ENCODE measurements at regions not wholly inside any gene's neighbourhood (a gene's known extent, or its start where the extent isn't known, plus 50 kb on each side); places are given as distances from the start of the nearest gene placed in this dataset.

DNA sequence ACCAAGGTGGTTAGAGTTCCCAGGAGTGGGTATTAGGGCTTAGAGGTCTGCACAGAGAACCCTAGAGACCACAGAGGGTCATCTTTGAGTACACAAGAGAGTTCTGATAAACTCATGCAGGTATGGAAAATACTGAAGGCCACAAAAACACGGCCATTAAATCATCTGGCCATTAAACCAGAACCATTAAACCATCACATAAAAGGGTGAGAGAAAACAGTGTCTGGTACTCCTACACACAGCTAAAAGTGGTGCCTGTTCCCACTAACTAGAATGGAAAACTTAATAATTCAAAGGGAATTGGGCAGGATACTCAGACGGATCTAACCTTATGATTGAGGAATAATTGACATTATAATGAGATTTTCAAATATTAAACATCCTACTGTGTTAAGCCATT, 679.4 kb downstream of the TNS3 start:
- Histone ChIP-seq H3K9me2 (ENCODE audit: insufficient read depth) (0 out of 2 replicates have a peak, but pooled peaks cover 9% of the 10 kb centered on the region), H3K79me2 (replicated peaks; ENCODE audit: insufficient read depth) (no peaks in the 10 kb centered on the region), H3K27ac (ENCODE audit: low read depth) (no peak overlapping the region), H4K20me1 (replicated peaks; ENCODE audit: insufficient read depth) (no peaks in the 10 kb centered on the region), H3K27me3 (ENCODE audit: insufficient read depth) (no peaks in the 10 kb centered on the region), H2AFZ (no peak overlapping the region), H3K4me3 (no peak overlapping the region), H3K4me1 (ENCODE audit: insufficient read depth) (no peaks in the 10 kb centered on the region), H3K36me3 (ENCODE audit: insufficient read depth) (no peaks in the 10 kb centered on the region), H3K4me2 (no peak overlapping the region), H3F3A (replicated peaks; ENCODE audit: low read depth) (no peaks in the 10 kb centered on the region)
- DNase-seq (ENCODE audit: low spot score) (no peak), ATAC-seq (no peak)
- H3K4me3 Mint-ChIP-seq, result no peak overlapping the region
- H3K36me3 Mint-ChIP-seq (ENCODE audit: low read depth), result no peaks in the 10 kb centered on the region
- no peaks in the 10 kb centered on the region for H3K27me3 Mint-ChIP-seq (ENCODE audit: insufficient read depth, low read depth, poor library complexity)
- TF ChIP-seq EZH2 (IDR thresholded peaks at IDR 0.05; ENCODE audit: low read depth, unreplicated experiment), result no peak
- TF ChIP-seq JUNB (IDR thresholded peaks at IDR 0.05; ENCODE audit: unreplicated experiment), result no peak
- TF ChIP-seq ZNF331 (CRISPR knock-in tag; IDR thresholded peaks at IDR 0.05; ENCODE audit: low read depth), result no peak
- TF ChIP-seq, protein P1, sequence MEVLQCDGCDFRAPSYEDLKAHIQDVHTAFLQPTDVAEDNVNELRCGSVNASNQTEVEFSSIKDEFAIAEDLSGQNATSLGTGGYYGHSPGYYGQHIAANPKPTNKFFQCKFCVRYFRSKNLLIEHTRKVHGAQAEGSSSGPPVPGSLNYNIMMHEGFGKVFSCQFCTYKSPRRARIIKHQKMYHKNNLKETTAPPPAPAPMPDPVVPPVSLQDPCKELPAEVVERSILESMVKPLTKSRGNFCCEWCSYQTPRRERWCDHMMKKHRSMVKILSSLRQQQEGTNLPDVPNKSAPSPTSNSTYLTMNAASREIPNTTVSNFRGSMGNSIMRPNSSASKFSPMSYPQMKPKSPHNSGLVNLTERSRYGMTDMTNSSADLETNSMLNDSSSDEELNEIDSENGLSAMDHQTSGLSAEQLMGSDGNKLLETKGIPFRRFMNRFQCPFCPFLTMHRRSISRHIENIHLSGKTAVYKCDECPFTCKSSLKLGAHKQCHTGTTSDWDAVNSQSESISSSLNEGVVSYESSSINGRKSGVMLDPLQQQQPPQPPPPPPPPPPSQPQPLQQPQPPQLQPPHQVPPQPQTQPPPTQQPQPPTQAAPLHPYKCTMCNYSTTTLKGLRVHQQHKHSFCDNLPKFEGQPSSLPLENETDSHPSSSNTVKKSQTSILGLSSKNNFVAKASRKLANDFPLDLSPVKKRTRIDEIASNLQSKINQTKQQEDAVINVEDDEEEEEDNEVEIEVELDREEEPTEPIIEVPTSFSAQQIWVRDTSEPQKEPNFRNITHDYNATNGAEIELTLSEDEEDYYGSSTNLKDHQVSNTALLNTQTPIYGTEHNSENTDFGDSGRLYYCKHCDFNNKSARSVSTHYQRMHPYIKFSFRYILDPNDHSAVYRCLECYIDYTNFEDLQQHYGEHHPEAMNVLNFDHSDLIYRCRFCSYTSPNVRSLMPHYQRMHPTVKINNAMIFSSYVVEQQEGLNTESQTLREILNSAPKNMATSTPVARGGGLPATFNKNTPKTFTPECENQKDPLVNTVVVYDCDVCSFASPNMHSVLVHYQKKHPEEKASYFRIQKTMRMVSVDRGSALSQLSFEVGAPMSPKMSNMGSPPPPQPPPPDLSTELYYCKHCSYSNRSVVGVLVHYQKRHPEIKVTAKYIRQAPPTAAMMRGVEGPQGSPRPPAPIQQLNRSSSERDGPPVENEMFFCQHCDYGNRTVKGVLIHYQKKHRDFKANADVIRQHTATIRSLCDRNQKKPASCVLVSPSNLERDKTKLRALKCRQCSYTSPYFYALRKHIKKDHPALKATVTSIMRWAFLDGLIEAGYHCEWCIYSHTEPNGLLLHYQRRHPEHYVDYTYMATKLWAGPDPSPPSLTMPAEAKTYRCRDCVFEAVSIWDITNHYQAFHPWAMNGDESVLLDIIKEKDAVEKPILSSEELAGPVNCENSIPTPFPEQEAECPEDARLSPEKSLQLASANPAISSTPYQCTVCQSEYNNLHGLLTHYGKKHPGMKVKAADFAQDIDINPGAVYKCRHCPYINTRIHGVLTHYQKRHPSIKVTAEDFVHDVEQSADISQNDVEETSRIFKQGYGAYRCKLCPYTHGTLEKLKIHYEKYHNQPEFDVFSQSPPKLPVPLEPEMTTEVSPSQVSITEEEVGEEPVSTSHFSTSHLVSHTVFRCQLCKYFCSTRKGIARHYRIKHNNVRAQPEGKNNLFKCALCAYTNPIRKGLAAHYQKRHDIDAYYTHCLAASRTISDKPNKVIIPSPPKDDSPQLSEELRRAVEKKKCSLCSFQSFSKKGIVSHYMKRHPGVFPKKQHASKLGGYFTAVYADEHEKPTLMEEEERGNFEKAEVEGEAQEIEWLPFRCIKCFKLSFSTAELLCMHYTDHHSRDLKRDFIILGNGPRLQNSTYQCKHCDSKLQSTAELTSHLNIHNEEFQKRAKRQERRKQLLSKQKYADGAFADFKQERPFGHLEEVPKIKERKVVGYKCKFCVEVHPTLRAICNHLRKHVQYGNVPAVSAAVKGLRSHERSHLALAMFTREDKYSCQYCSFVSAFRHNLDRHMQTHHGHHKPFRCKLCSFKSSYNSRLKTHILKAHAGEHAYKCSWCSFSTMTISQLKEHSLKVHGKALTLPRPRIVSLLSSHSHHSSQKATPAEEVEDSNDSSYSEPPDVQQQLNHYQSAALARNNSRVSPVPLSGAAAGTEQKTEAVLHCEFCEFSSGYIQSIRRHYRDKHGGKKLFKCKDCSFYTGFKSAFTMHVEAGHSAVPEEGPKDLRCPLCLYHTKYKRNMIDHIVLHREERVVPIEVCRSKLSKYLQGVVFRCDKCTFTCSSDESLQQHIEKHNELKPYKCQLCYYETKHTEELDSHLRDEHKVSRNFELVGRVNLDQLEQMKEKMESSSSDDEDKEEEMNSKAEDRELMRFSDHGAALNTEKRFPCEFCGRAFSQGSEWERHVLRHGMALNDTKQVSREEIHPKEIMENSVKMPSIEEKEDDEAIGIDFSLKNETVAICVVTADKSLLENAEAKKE (CRISPR knock-in tag; IDR thresholded peaks at IDR 0.05), result no peak
- no peaks in the 10 kb centered on the region for H3K4me1 Mint-ChIP-seq
- 0 out of 3 replicates have a peak, but pooled peaks cover 4% of the 10 kb centered on the region for H3K9me3 Mint-ChIP-seq
- H3K27ac Mint-ChIP-seq, result no peak overlapping the region

DNA sequence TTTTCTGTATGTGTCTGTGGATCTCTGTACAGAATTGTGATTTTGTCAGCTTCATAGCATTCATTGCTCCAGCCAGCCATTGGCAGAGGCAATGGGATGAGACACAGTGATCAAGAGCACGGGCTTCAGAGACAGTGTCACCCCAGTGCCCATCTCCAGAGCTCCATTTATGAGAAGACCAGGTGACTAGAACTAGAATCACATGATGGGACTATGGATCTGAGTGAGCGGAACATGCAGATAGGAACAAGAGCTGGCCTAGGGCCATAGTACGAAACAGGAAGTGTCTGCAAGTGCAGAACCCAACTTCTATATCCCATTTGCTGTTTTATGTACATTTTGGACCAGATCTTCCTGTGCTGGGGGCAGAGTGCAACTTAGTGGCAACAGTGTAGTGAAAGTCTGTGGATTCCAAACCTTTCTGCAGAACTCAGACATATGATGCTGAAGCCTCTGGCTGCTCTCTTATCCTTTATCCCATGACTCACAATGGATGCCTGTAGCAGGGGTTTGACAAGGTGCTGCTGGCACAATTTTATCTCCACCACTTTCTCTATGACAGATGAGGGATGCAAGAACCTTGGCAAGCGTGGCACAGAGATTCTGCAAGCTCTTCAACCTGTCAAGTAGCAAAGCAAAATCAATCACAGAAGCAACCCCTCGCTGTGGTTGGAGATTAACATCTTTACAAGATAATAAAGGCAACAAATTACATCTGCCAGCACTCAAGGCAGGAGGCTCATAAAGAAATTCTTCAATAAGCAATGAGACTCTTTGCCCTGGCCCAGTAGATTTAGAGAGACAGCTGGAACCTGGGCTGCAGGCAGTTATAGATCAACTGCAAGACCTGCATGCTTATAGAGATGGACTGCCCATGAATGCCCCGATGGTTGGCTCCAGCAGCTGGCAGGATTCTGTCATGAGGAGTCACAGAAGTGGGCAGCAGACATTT, 681.3 kb downstream of the TNS3 start:
- peaks cover 3% of the 10 kb centered on the region for H3K27me3 Mint-ChIP-seq (ENCODE audit: insufficient read depth, low read depth, poor library complexity)
- no peak overlapping the region for H3K27ac Mint-ChIP-seq
- no peak for DNase-seq (ENCODE audit: low spot score)
- Histone ChIP-seq H3K9me2 (ENCODE audit: insufficient read depth) (0 out of 2 replicates have a peak, but pooled peaks cover 9% of the 10 kb centered on the region), H2AFZ (no peak overlapping the region), H3K27ac (ENCODE audit: low read depth) (no peak overlapping the region), H3F3A (replicated peaks; ENCODE audit: low read depth) (no peaks in the 10 kb centered on the region), H4K20me1 (replicated peaks; ENCODE audit: insufficient read depth) (no peaks in the 10 kb centered on the region), H3K27me3 (ENCODE audit: insufficient read depth) (no peaks in the 10 kb centered on the region), H3K79me2 (replicated peaks; ENCODE audit: insufficient read depth) (no peaks in the 10 kb centered on the region), H3K4me2 (no peak overlapping the region), H3K4me1 (ENCODE audit: insufficient read depth) (no peaks in the 10 kb centered on the region), H3K4me3 (no peak overlapping the region), H3K36me3 (ENCODE audit: insufficient read depth) (no peaks in the 10 kb centered on the region)
- no peak for ATAC-seq
- no peaks in the 10 kb centered on the region for H3K4me1 Mint-ChIP-seq
- H3K4me3 Mint-ChIP-seq, result no peak overlapping the region
- H3K9me3 Mint-ChIP-seq, result 0 out of 3 replicates have a peak, but pooled peaks cover 4% of the 10 kb centered on the region
- no peaks in the 10 kb centered on the region for H3K36me3 Mint-ChIP-seq (ENCODE audit: low read depth)
- no peak for TF ChIP-seq NANOG (IDR thresholded peaks at IDR 0.05; ENCODE audit: borderline replicate concordance)
